ENCODE measurements at regions not wholly inside any gene's neighbourhood (a gene's known extent, or its start where the extent isn't known, plus 50 kb on each side); places are given as distances from the start of the nearest gene placed in this dataset.
"Not testable (repeated sequence)": the region's sequence is repeated elsewhere in the genome, so short reads cannot be mapped to it uniquely, and the experiment has no call there.

DNA sequence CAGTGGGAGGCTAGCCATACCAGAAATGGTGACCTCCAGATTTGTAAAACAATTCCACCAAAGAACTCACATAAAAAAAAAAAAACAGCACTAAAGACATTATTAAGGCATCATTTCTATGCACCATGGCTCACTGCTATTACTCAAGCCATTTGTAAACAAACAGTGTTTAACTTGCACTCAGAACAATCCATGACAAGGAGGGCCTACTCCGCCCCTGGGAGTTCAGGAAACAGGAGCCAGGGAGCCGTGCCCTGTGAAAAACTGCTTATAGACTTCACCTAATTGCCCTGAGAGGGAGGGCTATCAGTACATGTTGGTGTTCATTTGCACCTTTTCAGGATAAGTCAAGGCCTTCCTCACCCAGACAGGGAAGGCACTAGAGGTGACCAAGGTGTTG is 103.2 kb downstream of the ZNF429 start:
- ChIA-PET POLR2A (no interaction called here), CTCF (no interaction called here)
- Mint-ChIP-seq H3K27ac (ENCODE audit: low read depth, unreplicated experiment) (no peak overlapping the region), H3K4me1 (ENCODE audit: insufficient read depth, unreplicated experiment) (peaks cover 15% of the 10 kb centered on the region), H3K4me3 (ENCODE audit: unreplicated experiment) (no peak overlapping the region), H3K36me3 (ENCODE audit: insufficient read depth, unreplicated experiment) (no peaks in the 10 kb centered on the region), H3K27me3 (ENCODE audit: insufficient read depth, unreplicated experiment) (no peaks in the 10 kb centered on the region), H3K9me3 (ENCODE audit: unreplicated experiment) (peaks cover 19% of the 10 kb centered on the region)
- DNase-seq (ENCODE audit: unreplicated experiment), result no peak
- BruUV-seq (replicated peaks), result no TSS peak
- TF ChIP-seq, protein P1, sequence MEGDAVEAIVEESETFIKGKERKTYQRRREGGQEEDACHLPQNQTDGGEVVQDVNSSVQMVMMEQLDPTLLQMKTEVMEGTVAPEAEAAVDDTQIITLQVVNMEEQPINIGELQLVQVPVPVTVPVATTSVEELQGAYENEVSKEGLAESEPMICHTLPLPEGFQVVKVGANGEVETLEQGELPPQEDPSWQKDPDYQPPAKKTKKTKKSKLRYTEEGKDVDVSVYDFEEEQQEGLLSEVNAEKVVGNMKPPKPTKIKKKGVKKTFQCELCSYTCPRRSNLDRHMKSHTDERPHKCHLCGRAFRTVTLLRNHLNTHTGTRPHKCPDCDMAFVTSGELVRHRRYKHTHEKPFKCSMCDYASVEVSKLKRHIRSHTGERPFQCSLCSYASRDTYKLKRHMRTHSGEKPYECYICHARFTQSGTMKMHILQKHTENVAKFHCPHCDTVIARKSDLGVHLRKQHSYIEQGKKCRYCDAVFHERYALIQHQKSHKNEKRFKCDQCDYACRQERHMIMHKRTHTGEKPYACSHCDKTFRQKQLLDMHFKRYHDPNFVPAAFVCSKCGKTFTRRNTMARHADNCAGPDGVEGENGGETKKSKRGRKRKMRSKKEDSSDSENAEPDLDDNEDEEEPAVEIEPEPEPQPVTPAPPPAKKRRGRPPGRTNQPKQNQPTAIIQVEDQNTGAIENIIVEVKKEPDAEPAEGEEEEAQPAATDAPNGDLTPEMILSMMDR (IDR thresholded peaks at IDR 0.05; ENCODE audit: unreplicated experiment), result no peak
- intact Hi-C loops (cut with micrococcal nuclease), result no loop called here

DNA sequence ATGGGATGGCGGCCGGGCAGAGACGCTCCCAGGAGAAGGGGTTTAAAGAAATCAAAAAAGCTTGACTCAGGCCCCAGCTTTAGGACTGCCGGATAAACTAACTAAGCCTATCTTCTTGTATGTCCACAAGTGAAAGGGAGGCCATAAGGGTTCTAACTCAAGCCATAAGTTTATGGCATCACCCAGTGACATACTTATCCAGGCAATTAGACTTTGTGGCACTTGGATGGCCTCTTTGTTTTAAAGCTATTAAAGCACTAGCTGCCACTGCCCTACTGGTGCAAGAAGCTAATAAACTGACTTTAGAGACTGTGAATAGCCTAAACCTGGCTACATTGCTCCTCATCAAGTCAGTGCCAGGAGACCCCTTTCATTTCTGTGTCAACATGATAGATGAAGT is 102.0 kb downstream of the ZNF429 start:
- no peak for DNase-seq (ENCODE audit: unreplicated experiment)
- intact Hi-C loops (cut with micrococcal nuclease), result no loop called here
- ChIA-PET CTCF (interaction anchor here (0.6 kb wide), 1 partner anchor 173 kb away, joined by 6 read pairs; no protein-coding TSS in a partner anchor), POLR2A (no interaction called here)
- H3K27me3 Mint-ChIP-seq (ENCODE audit: insufficient read depth, unreplicated experiment), result no peaks in the 10 kb centered on the region
- H3K27ac Mint-ChIP-seq (ENCODE audit: low read depth, unreplicated experiment), result no peak overlapping the region
- H3K36me3 Mint-ChIP-seq (ENCODE audit: insufficient read depth, unreplicated experiment), result no peaks in the 10 kb centered on the region
- peaks cover 9% of the 10 kb centered on the region for H3K9me3 Mint-ChIP-seq (ENCODE audit: unreplicated experiment)
- no TSS peak for BruUV-seq (replicated peaks)
- H3K4me1 Mint-ChIP-seq (ENCODE audit: insufficient read depth, unreplicated experiment), result peaks cover 17% of the 10 kb centered on the region
- TF ChIP-seq, protein P1 (IDR thresholded peaks at IDR 0.05; ENCODE audit: unreplicated experiment), result no peak
- H3K4me3 Mint-ChIP-seq (ENCODE audit: unreplicated experiment), result no peak overlapping the region

DNA sequence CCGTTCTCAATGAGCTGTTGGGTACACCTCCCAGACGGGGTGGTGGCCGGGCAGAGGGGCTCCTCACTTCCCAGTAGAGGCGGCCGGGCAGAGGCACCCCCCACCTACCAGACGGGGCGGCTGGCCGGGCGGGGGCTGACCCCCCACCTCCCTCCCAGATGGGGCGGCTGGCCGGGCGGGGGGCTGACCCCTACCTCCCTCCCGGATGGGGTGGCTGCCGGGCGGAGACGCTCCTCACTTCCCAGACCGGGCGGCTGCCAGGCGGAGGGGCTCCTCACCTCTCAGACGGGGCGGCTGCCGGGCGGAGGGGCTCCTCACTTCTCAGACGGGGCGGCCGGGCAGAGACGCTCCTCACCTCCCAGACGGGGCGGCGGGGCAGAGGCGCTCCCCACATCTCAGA is 101.6 kb downstream of the ZNF429 start:
- intact Hi-C loops (cut with micrococcal nuclease); POLR2A ChIA-PET: not testable (repeated sequence)

DNA sequence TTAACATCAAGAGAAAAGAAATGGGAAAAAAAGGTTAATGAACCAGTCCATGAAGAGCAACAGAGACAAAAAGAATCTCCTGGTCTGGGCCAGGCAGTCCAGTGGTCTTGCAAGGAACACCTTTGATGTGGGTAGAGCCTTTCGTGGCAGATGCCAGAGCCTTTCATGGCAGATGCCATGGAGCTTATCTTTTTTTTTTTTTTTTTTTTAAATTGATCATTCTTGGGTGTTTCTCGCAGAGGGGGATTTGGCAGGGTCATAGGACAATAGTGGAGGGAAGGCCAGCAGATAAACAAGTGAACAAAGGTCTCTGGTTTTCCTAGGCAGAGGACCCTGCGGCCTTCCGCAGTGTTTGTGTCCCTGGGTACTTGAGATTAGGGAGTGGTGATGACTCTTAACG is 100.9 kb downstream of the ZNF429 start:
- intact Hi-C loops (cut with micrococcal nuclease); H3K36me3 Mint-ChIP-seq (ENCODE audit: insufficient read depth, unreplicated experiment); H3K4me3 Mint-ChIP-seq (ENCODE audit: unreplicated experiment); H3K27me3 Mint-ChIP-seq (ENCODE audit: insufficient read depth, unreplicated experiment); DNase-seq (ENCODE audit: unreplicated experiment); H3K27ac Mint-ChIP-seq (ENCODE audit: low read depth, unreplicated experiment); BruUV-seq (replicated peaks); H3K9me3 Mint-ChIP-seq (ENCODE audit: unreplicated experiment): not testable (repeated sequence)
- peaks cover 17% of the 10 kb centered on the region for H3K4me1 Mint-ChIP-seq (ENCODE audit: insufficient read depth, unreplicated experiment)
- ChIA-PET CTCF (interaction anchor here (0.6 kb wide), 1 partner anchor 139 kb away, joined by 3 read pairs; no protein-coding TSS in a partner anchor), POLR2A (interaction anchor here (1.1 kb wide), 1 partner anchor 59 kb away, joined by 3 read pairs; no protein-coding TSS in a partner anchor)

More for the DNA sequence above, 101.6 kb downstream of the ZNF429 start:
- CTCF ChIA-PET; H3K36me3 Mint-ChIP-seq (ENCODE audit: insufficient read depth, unreplicated experiment); H3K9me3 Mint-ChIP-seq (ENCODE audit: unreplicated experiment); H3K27me3 Mint-ChIP-seq (ENCODE audit: insufficient read depth, unreplicated experiment); DNase-seq (ENCODE audit: unreplicated experiment); H3K4me3 Mint-ChIP-seq (ENCODE audit: unreplicated experiment); BruUV-seq (replicated peaks); H3K27ac Mint-ChIP-seq (ENCODE audit: low read depth, unreplicated experiment): not testable (repeated sequence)
- H3K4me1 Mint-ChIP-seq (ENCODE audit: insufficient read depth, unreplicated experiment), result peaks cover 17% of the 10 kb centered on the region

DNA sequence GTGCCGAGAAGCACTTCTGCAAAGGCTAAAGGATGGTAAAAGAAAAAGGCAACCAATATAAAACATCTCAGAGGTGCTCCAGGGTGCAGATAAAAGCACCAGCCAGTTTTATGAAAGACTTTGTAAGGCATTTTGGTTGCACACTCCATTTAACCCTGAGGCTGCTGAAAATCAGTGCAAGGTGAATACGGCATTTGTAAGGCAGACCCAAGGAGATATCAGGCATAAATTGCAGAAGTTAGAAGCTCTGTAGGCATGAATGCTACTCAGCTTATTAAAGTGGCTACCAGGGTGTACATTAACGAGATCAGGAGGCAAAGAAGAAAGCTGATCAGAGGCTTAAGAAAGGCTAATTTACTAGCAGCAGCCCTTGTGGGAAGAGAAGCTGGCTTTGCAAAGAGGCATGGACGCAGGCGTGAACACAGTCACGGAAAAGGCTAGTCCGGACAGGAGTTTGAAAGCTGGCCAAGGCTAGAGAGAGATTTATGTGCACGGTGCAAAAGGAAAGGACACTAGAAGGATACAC is 99.6 kb downstream of the ZNF429 start:
- DNase-seq (ENCODE audit: unreplicated experiment), result peak; percentile 28
- Mint-ChIP-seq H3K4me3 (ENCODE audit: unreplicated experiment) (peak overlapping the region; percentile 78), H3K36me3 (ENCODE audit: insufficient read depth, unreplicated experiment) (no peaks in the 10 kb centered on the region), H3K27ac (ENCODE audit: low read depth, unreplicated experiment) (peak overlapping the region; percentile 75), H3K4me1 (ENCODE audit: insufficient read depth, unreplicated experiment) (peaks cover 17% of the 10 kb centered on the region), H3K9me3 (ENCODE audit: unreplicated experiment) (no peaks in the 10 kb centered on the region), H3K27me3 (ENCODE audit: insufficient read depth, unreplicated experiment) (no peaks in the 10 kb centered on the region)
- ChIA-PET CTCF (interaction anchor here (0.6 kb wide), 1 partner anchor 27 kb away, joined by 3 read pairs; no protein-coding TSS in a partner anchor), POLR2A (interaction anchor here (0.6 to 2.7 kb wide), 8 partner anchors 38 to 680 kb away, joined by 3 to 21 read pairs (median 4); partner anchors contain the start of genes ZNF429 and ZNF493)
- TF ChIP-seq, protein P1 (IDR thresholded peaks at IDR 0.05; ENCODE audit: unreplicated experiment), result no peak
- no TSS peak for BruUV-seq (replicated peaks)
- intact Hi-C loops (cut with micrococcal nuclease), result no loop called here

Measured in MCF 10A (cell line).